H1 (cell line): ENCODE measurements at regions not wholly inside any gene's neighbourhood (a gene's known extent, or its start where the extent isn't known, plus 50 kb on each side); places are given as distances from the start of the nearest gene placed in this dataset.

ENCODE experiments used
- CTCF ChIA-PET: fragments of 300-600 bp; sonication (Branson Sonifier 250); formaldehyde crosslinking; loops from one replicate; lab custom pipeline; 2021; ENCODE audit not compliant: partially characterized antibody; lab: Charles Lee
- POLR2A ChIA-PET: fragments of 300-600 bp; sonication (Branson Sonifier 250); formaldehyde crosslinking; loops from one replicate; lab custom pipeline; 2021; ENCODE audit warnings: inconsistent platforms; ENCODE audit not compliant: partially characterized antibody; lab: Charles Lee
- DNase-seq, 2 experiments: peaks; one replicate each; pipeline versions ENCODE4 v3.0.0 to v3.0.0-alpha.2; 2010 to 2022; ENCODE audit warnings: low spot score in 2 of 2, low read depth in 1 of 2, mixed read lengths in 1 of 2
- FAIRE-seq: peaks from 2 replicates; lab custom pipeline; 2011; peaks lifted over from hg19 to GRCh38; lab: Jason Lieb, UNC
- H2AFZ ChIP-seq: 2 replicates; pipeline ENCODE4 v1.8.1; 2012; ENCODE audit warnings: low read length, inconsistent platforms
- H2AK5ac ChIP-seq: 2 replicates; pipeline ENCODE4 v1.6.1; 2013; ENCODE audit warnings: low read depth, low read length
- H2BK120ac ChIP-seq: replicated peaks from 2 replicates; pipeline ENCODE3; 2013; ENCODE audit warnings: low read depth, low read length, inconsistent platforms
- H2BK12ac ChIP-seq: 2 replicates; pipeline ENCODE4 v1.6.1; 2013; ENCODE audit warnings: low read depth, low read length
- H2BK15ac ChIP-seq: 2 replicates; pipeline ENCODE4 v1.6.1; 2013; ENCODE audit warnings: low read length
- H2BK20ac ChIP-seq: 2 replicates; pipeline ENCODE4 v1.6.1; 2013; ENCODE audit warnings: low read length
- H2BK5ac ChIP-seq: 2 replicates; pipeline ENCODE4 v1.6.1; 2013; ENCODE audit warnings: low read depth, low read length
- H3K14ac ChIP-seq: 2 replicates; pipeline ENCODE4 v1.6.1; 2013; ENCODE audit warnings: inconsistent platforms; ENCODE audit not compliant: insufficient read length
- H3K18ac ChIP-seq: 2 replicates; pipeline ENCODE4 v1.6.1; 2013; ENCODE audit warnings: low read length; ENCODE audit errors: extremely low read depth
- H3K23ac ChIP-seq: 2 replicates; pipeline ENCODE4 v1.6.1; 2013; ENCODE audit warnings: inconsistent platforms; ENCODE audit not compliant: insufficient read length
- H3K23me2 ChIP-seq: 2 replicates; pipeline ENCODE4 v1.6.1; 2013; ENCODE audit warnings: low read depth, low read length
- H3K27ac ChIP-seq: 2 replicates; pipeline ENCODE4 v1.6.1; 2011; ENCODE audit warnings: low read depth, low read length, inconsistent platforms
- H3K27me3 ChIP-seq, 4 experiments: replicated peaks in 1 of 4; 1 replicate in 1 of 4; 2 replicates in 3 of 4; pipeline versions ENCODE4 v1.6.1 to v1.8.1; 2011 to 2013; ENCODE audit warnings: low read length in 3 of 4, mild to moderate bottlenecking in 3 of 4, inconsistent platforms in 2 of 4, mixed read lengths in 2 of 4, moderate library complexity in 1 of 4; ENCODE audit not compliant: control insufficient read depth in 3 of 4, insufficient read depth in 3 of 4; ENCODE audit errors: extremely low read depth in 1 of 4
- H3K36me3 ChIP-seq, 4 experiments: 2 replicates each; pipeline versions ENCODE4 v1.6.1 to v1.8.1; 2011 to 2013; ENCODE audit warnings: mild to moderate bottlenecking in 4 of 4, low read length in 3 of 4, moderate library complexity in 2 of 4, control low read depth in 1 of 4, inconsistent platforms in 1 of 4; ENCODE audit not compliant: insufficient read depth in 4 of 4, control insufficient read depth in 2 of 4
- H3K4ac ChIP-seq: replicated peaks from 2 replicates; pipeline ENCODE3; 2013; ENCODE audit warnings: low read length, low read depth, mixed read lengths, inconsistent platforms; ENCODE audit not compliant: insufficient read length
- H3K4me1 ChIP-seq, 4 experiments: replicated peaks in 1 of 4; 1 replicate in 1 of 4; 2 replicates in 3 of 4; pipeline versions ENCODE4 v1.6.1 to v1.8.1; 2011 to 2013; ENCODE audit warnings: low read length in 3 of 4, inconsistent platforms in 2 of 4, mixed read lengths in 1 of 4; ENCODE audit not compliant: insufficient read depth in 4 of 4, control insufficient read depth in 3 of 4
- H3K4me2 ChIP-seq, 2 experiments: 2 replicates each; pipeline versions ENCODE4 v1.6.1 to v1.8.1; 2011 to 2013; ENCODE audit warnings: low read depth in 2 of 2, low read length in 2 of 2, control low read depth in 1 of 2, inconsistent platforms in 1 of 2, mild to moderate bottlenecking in 1 of 2; ENCODE audit not compliant: insufficient read depth in 1 of 2
- H3K4me3 ChIP-seq, 4 experiments: fragments of 200-600, 300-600 bp in 1 of 4; sonication (generic), shearing (Covaris generic), sonication (Bioruptor Twin) in 1 of 4; 2 replicates each; pipeline versions ENCODE4 v1.5.1 to v1.8.1; 2011 to 2016; ENCODE audit warnings: low read length in 4 of 4, low read depth in 3 of 4, control low read depth in 2 of 4, inconsistent platforms in 2 of 4, mild to moderate bottlenecking in 2 of 4, mixed read lengths in 1 of 4, moderate library complexity in 1 of 4; ENCODE audit not compliant: insufficient read depth in 2 of 4; ENCODE audit errors: extremely low read depth in 1 of 4
- H3K56ac ChIP-seq: replicated peaks from 2 replicates; pipeline ENCODE3; 2013; ENCODE audit warnings: low read depth, mild to moderate bottlenecking, mixed read lengths, low read length, inconsistent platforms; ENCODE audit not compliant: insufficient read length
- H3K79me1 ChIP-seq: 2 replicates; pipeline ENCODE4 v1.6.1; 2013; ENCODE audit warnings: low read depth, low read length, control low read depth
- H3K79me2 ChIP-seq, 2 experiments: 2 replicates each; pipeline versions ENCODE4 v1.6.1 to v1.8.1; 2012 to 2013; ENCODE audit warnings: low read length in 2 of 2, mild to moderate bottlenecking in 2 of 2, inconsistent platforms in 1 of 2; ENCODE audit not compliant: insufficient read depth in 2 of 2, control insufficient read depth in 1 of 2
- H3K9ac ChIP-seq, 4 experiments: replicated peaks in 1 of 4; 1 replicate in 1 of 4; 2 replicates in 3 of 4; pipeline versions ENCODE4 v1.6.1 to v1.8.1; 2011 to 2013; ENCODE audit warnings: low read depth in 3 of 4, low read length in 3 of 4, control low read depth in 2 of 4, mild to moderate bottlenecking in 2 of 4, moderate library complexity in 2 of 4, inconsistent platforms in 1 of 4; ENCODE audit errors: extremely low read depth in 1 of 4
- H3K9me3 ChIP-seq, 2 experiments: 2 replicates each; pipeline versions ENCODE4 v1.6.1 to v1.8.1; 2012 to 2013; ENCODE audit warnings: mild to moderate bottlenecking in 2 of 2, moderate library complexity in 2 of 2, control low read depth in 1 of 2, inconsistent platforms in 1 of 2, low read depth in 1 of 2, low read length in 1 of 2, mixed read lengths in 1 of 2; ENCODE audit not compliant: insufficient read depth in 2 of 2
- H4K20me1 ChIP-seq, 2 experiments: replicated peaks in 1 of 2; 2 replicates each; pipeline versions ENCODE3 to v1.8.1; 2011 to 2013; ENCODE audit warnings: inconsistent platforms in 2 of 2, low read length in 2 of 2, mild to moderate bottlenecking in 1 of 2; ENCODE audit not compliant: insufficient read depth in 2 of 2, control insufficient read depth in 1 of 2
- H4K5ac ChIP-seq: 2 replicates; pipeline ENCODE4 v1.6.1; 2013; ENCODE audit warnings: low read length, low read depth, mixed read lengths, inconsistent platforms; ENCODE audit not compliant: insufficient read length
- H4K8ac ChIP-seq: 2 replicates; pipeline ENCODE4 v1.8.0; 2013; ENCODE audit warnings: mild to moderate bottlenecking, moderate library complexity, low read length, inconsistent platforms; ENCODE audit not compliant: insufficient read depth; ENCODE audit errors: extremely low read depth
- H4K91ac ChIP-seq: replicated peaks from 2 replicates; pipeline ENCODE3; 2013; ENCODE audit warnings: low read length, mixed read lengths, inconsistent platforms; ENCODE audit not compliant: insufficient read length
- EGR1 ChIP-seq: IDR thresholded peaks from 2 replicates; pipeline ENCODE4 v1.6.1; 2011; ENCODE audit warnings: low read depth, low read length, borderline replicate concordance
- RAD21 ChIP-seq, 2 experiments: IDR thresholded peaks in 1 of 2; conservative IDR thresholded peaks in 1 of 2; 2 replicates each; pipeline ENCODE4 v1.6.1; 2011; ENCODE audit warnings: low read depth in 2 of 2, low read length in 2 of 2, improper control_type of control experiment in 1 of 2, inconsistent platforms in 1 of 2, mild to moderate bottlenecking in 1 of 2, moderate library complexity in 1 of 2
- RBBP5 ChIP-seq: IDR thresholded peaks from 2 replicates; pipeline ENCODE4 v1.7.1; 2012; ENCODE audit warnings: low read depth, mild to moderate bottlenecking, inconsistent platforms, low read length, moderate library complexity, borderline replicate concordance
- SIX5 ChIP-seq: IDR thresholded peaks from 2 replicates; pipeline ENCODE4 v1.6.1; 2011; ENCODE audit warnings: mild to moderate bottlenecking, low read depth, low read length
- SUZ12 ChIP-seq: fragments of 200-600 bp; sonication (generic); IDR thresholded peaks from 2 replicates; pipeline ENCODE4 v1.6.1; 2012; ENCODE audit warnings: mild to moderate bottlenecking, inconsistent platforms, low read length, moderate library complexity, mixed read lengths
- TBP ChIP-seq: IDR thresholded peaks from 2 replicates; pipeline ENCODE4 v1.6.1; 2011; ENCODE audit warnings: low read depth, low read length, improper control_type of control experiment
- WGBS, 2 experiments: shearing (Covaris generic) in 1 of 2; methylation state at CpG; one replicate each; pipeline versions ENCODE4 v1.1.6 to v1.1.7; 2013 to 2015; ENCODE audit warnings: low lambda C conversion rate in 2 of 2, mixed read lengths in 2 of 2, inconsistent platforms in 1 of 2, low coverage in 1 of 2, missing lambda C conversion rate in 1 of 2; ENCODE audit not compliant: insufficient replicate concordance in 2 of 2, insufficient coverage in 1 of 2, insufficient read length in 1 of 2; ENCODE audit errors: extremely low coverage in 1 of 2, missing lambda C conversion rate in 1 of 2; 5-methylcytosine and 5-hydroxymethylcytosine counted together

GRCh38 chr4:121562811-121563210, 134.0 kb downstream of the ANXA5 start:
- ChIA-PET CTCF (interaction anchor here (0.6 to 0.7 kb wide), 2 partner anchors 113 to 517 kb away, joined by 3 read pairs; no protein-coding TSS in a partner anchor), POLR2A (no interaction called here)
- H3K23ac ChIP-seq: no peak overlapping the region
- no peak overlapping the region for H3K27ac ChIP-seq
- no peaks in the 10 kb centered on the region for H3K23me2 ChIP-seq
- no peaks in the 10 kb centered on the region for H3K79me1 ChIP-seq
- H3K9ac ChIP-seq: no peak overlapping the region
- no peak overlapping the region for H2AFZ ChIP-seq
- H2BK12ac ChIP-seq: no peak overlapping the region
- no peak overlapping the region for H2BK5ac ChIP-seq
- H4K8ac ChIP-seq: no peak overlapping the region
- no peak for FAIRE-seq
- no peaks in the 10 kb centered on the region for H3K36me3 ChIP-seq
- H3K4me1 ChIP-seq: peaks cover 0 to 2% (median 0%) of the 10 kb centered on the region in 4 experiments; a peak in 1 of 7 replicates
- DNase-seq: no peak
- H4K5ac ChIP-seq: no peak overlapping the region
- no peak overlapping the region for H2AK5ac ChIP-seq
- no peaks in the 10 kb centered on the region for H4K20me1 ChIP-seq
- no peak overlapping the region for H3K56ac ChIP-seq
- no peak overlapping the region for H3K14ac ChIP-seq
- H2BK15ac ChIP-seq: no peak overlapping the region
- no peak overlapping the region for H3K4me3 ChIP-seq
- no peak overlapping the region for H4K91ac ChIP-seq
- no peak overlapping the region for H2BK20ac ChIP-seq
- no peaks in the 10 kb centered on the region for H3K79me2 ChIP-seq
- no peak overlapping the region for H3K18ac ChIP-seq
- no peaks in the 10 kb centered on the region for H3K27me3 ChIP-seq
- H2BK120ac ChIP-seq: no peak overlapping the region
- no peak overlapping the region for H3K4ac ChIP-seq
- H3K4me2 ChIP-seq: no peak overlapping the region
- TF ChIP-seq RAD21 (IDR thresholded peaks at IDR 0.05 in 1 of 2, conservative IDR thresholded peaks at IDR 0.05 in 1 of 2; ENCODE audit: low read depth in 2 of 2, low read length in 2 of 2): no peak
- TF ChIP-seq RBBP5: no peak
- TF ChIP-seq SUZ12: no peak
- no peak for TF ChIP-seq TBP
- TF ChIP-seq EGR1: no peak
- TF ChIP-seq SIX5: no peak
- WGBS, 2 experiments: 91% methylated on average over 2 of the region's 2 CpGs; no CpG with 5 or more reads in 1 of the 2 experiments
- H3K9me3 ChIP-seq: no peaks in the 10 kb centered on the region
